HG03066 (cell line): ENCODE measurements at regions not wholly inside any gene's neighbourhood (a gene's known extent, or its start where the extent isn't known, plus 50 kb on each side); places are given as distances from the start of the nearest gene placed in this dataset.
"Not testable (repeated sequence)": the region's sequence is repeated elsewhere in the genome, so short reads cannot be mapped to it uniquely, and the experiment has no call there.

ENCODE experiments used
- ATAC-seq: cut with Tn5 transposase; IDR thresholded peaks from one replicate; pipeline ENCODE4 v1.9.1; 2021; ENCODE audit warnings: low read depth; ENCODE audit not compliant: unreplicated experiment

DNA sequence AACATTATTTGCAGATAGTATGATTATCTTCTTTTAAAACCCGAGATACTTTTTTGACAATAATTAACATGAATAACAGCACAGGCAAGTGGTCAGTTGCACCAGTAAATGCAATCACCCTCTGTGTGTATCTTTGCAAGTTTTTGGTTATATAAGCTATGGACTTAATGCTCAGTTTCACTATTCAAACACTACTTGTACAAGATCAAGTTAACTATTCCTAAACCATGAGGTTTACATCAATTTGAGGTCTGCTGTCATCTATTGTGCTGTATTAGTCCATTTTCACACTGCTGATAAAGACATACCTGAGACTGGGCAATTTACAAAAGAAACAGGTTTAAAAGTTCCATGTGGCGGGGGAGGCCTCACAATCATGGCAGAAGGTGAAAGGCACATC, 323.2 kb downstream of the NR4A2 start:
- no peak for ATAC-seq

DNA sequence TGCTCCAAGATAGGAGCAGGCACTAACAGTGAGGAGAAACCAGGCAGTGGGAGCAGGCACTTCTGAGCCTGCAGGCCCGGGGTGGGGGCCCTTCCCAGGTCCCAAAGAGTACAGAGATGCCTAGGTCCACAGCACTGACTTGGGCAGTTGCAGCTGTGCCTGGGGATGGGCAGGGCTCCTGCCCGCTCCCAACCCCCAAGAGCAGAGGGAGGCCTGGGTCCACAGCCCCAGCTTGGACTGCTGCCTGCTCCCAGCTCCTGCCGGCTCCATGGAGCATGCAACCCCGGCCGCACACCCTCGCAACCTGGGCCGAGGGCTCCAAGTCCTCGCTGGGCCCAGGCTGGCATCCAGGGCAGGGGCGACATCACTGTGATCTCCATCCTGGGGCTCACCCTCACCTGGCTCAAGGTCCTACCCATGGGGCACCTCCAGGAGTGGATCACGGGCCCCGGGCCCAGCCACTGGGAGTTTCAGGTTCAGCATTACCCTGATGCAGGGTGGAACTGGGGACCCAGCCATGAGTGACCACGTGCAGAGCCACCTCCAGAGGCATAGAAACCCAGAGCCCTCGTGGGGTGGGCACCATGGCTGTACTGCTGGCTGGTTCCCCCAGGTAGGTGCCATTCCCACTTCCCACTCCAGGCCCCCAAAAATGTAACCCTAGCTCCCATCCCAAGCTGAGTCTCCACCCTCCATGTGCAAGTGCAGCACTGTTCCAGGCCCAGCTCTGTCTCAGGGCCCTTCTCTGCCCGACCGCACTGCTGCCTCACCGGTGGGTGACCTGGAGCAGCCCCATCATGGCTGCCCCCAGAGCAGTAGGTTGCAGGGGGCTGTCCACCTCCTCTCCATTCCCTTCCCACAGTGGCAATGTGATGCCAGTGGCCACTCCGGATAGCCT, 325.6 kb downstream of the NR4A2 start:
- ATAC-seq, result no peak

DNA sequence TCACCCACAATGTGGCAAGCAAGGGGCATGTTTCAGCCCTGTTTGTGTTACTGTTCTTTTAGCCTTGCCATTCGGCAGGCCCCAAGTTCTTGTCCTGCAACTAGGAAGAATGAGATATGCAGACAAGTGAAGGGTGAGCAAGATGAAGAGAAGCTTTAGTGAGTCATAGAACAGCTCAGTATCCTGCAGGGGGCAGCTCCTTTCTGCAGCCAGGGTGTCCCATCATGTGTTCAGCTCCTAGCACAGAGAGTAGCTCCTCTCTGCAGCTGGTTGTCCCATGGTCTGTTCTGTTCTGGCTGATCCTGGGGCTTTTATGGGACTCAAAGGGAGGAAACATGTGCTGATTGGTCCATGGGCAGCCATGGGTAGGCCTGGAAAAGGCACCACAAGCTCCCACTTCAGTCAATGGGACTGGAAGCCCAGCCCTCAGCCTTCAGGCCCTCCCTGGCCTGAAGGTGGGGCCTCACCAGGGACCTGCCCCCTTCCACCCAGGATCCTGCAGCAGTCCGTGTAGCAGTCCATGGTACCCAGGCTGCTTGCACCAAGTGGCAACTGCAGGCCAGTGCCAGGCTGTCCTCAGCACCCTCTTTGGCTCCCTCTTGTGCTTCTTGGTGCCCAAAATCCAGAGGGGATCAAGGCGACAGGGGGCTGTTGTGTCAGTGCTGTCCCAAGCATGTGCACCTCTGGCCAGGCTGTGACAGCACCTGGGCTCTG, 326.4 kb downstream of the NR4A2 start:
- no peak for ATAC-seq

DNA sequence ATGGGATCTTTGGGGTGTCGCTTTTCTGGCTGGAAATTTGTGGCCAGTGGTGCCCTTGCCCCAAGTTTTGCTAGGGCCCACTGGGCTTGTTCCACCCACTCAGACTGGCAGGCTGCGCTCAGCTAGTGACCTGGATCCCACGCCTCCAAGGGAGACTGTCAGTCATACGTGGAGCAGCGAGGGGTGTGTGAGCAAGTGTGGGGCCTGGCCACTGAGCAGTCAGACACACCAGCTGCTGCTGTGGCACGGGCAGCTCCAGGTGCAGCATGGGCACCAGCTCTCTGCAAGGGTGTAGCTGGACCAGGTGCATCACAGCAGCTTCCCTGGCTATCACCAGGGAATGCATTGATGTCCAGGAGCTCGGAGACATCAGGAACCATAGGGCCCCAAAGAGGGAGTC, 327.0 kb downstream of the NR4A2 start:
- ATAC-seq, result no peak

DNA sequence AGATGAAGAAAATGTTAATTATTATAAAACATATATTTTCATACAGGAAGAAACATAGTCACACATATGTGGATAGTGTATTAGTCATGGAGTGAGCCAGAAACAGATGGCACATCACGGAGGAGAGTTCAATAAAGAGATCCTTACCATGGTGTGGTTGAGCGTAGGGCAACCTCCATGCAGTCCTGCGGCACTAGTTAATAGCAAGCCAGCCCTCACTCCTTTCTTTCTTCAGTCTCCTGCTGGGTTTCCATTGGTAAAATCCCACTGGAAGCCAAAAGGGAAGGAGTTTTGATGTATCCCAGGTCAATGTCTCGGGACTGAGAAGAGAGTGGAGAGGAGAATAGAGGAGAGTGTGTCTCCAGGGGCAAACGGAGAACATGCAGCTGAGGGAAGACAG, 328.1 kb downstream of the NR4A2 start:
- no peak for ATAC-seq

DNA sequence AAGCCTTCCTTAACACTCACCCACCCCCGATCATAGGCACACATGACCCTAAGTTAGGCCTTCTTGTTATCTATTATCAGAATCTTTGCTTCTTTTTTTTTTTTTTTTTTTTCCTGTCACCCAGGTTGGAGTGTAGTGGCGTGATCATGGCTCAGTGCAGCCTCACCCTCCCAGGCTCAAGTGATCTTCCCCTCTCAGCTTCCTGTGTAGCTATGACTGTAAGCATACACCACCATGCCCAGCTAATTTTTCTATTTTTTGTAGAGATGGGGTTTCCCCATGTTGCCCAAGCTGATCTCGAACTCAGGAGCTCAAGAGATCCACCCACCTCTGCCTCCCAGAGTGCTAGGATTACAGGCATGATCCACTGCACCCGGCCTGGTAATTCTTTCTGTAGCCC, 328.7 kb downstream of the NR4A2 start:
- ATAC-seq, result no peak

DNA sequence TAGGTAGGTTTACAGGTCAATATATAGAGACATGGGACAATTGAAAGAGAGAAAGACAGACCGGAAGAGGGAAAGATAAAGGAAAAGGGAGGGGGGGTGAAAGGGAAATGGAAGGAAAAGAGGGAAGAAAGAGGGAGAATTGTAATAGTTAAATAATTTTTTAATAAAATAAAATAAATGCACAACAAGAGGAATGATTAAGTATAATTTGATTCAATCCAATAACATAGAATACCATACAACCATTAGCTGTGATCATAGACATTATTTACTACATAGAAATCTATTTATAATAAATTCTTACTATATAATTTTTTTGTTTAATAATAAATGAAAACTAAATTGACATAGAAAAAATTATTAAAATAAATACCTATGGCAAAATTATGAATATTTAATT, 330.7 kb downstream of the NR4A2 start:
- ATAC-seq, result no peak

DNA sequence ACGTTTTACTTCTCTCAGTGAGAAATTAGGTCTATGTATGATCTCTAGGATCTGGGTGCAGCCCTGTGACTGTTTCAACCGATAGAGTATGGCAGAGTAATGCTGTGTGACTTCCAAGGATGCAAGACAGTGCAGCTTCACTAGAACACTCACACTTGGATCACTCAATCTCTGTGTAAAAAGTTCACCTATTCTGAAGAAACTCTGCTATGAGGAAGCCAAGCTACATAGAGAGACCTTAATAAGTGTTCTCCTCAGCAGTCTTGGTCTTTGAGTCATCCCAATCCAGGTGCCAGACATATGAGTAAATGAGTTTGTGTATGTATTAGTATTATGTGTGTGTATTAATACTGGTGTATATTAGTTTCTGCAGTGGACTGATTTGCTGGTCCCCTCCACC, 335.0 kb downstream of the NR4A2 start:
- ATAC-seq, result no peak

DNA sequence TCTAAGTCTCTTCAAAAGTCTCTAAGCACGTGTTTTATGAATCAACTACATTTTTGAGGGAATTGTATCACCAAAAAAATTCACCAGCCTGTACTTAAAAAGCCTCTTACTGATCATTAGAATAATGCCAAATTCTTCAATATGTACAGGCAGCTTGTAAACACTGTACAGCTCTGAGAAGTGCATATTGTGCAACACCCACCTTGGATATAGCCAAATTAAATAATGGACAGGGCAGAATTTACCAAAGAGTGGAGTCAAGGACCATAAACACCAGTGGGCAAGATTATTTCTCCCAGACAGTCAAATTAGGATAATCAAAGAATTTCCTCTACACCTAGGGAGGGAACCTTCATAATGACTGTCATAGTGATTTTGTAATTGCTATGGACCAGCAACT, 338.2 kb downstream of the NR4A2 start:
- ATAC-seq, result no peak

DNA sequence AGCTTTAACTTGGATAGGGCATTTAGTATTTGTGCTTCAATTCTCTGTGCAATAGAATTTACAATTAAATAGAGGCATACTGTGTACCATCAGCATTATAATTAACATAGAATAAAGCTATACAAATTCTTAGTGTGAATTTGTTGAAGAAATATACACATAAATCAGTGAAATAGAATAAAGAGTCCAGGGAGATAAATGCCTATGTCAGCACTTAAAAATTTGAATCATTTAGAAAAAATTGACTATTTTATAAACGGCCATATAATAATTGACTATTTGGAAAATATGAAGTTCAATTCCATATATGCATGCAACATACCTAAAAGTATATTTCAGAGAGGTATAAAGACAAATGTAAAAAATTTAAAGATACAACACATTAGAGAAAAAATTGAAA, 348.7 kb downstream of the NR4A2 start:
- ATAC-seq, result no peak

DNA sequence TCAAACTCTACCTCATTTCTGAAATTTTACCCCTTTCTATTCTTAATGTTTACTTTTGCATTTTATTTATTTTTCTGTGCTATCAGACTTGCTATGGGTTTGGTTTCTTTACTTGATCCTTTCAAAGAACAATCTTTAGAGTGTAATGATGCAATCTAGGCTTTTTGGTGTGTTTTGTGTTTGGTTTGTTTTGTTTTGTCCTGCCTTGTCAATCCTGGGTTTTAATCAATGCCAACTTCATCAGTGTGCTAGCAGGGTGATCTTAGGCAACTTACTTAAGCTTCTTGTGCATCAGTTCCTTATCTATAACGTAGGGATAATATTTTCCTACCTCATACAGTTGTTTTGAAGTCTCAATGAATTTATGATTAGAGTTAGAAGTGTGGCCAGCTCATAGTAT, 350.4 kb downstream of the NR4A2 start:
- no peak for ATAC-seq

DNA sequence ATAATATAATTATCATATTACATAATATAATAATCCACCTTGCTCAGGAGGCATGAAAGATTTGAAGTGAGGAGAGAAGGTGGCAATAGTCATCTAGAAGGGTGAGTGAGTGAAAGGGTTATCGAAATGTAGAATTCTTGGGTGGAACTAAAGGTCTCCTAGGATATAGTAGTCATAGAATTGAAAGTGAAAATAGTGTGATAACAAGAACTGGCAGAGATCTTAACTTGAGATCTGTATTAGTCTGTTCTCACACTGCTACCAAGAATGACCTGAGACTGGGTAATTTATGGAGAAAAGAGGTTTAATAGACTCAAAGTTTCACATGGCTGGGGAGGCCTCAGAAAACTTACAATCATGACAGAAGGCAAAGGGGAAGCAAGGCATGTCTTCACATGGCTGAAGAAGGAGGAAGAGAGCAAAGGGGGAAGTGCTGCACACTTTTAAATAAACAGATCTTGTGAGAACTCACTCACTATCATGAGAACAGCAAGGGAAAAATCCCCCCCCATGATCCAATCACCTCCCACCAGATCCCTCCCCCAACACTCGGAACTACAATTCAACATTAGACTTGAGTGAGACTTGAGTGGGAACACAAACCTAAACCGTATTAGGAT, 351.5 kb downstream of the NR4A2 start:
- no peak for ATAC-seq

DNA sequence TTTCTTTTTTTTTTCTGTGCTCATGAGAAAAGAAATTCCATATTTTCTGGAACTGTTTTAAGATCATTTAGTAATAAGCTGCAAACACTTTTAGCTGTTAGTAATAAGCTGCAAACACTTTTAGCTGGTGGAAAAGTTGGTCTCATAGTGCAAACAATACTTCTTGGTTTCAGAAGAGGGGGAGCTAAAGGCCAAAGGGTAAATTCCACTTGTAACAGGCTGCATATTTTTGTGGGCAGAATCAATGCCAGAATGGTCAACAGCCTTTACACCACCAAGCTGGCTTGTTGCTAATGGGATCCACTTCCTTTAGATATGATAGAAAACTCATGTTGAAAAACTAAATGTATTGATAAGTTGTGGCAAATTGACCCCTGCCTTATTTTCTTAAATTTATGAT, 356.8 kb downstream of the NR4A2 start:
- no peak for ATAC-seq

DNA sequence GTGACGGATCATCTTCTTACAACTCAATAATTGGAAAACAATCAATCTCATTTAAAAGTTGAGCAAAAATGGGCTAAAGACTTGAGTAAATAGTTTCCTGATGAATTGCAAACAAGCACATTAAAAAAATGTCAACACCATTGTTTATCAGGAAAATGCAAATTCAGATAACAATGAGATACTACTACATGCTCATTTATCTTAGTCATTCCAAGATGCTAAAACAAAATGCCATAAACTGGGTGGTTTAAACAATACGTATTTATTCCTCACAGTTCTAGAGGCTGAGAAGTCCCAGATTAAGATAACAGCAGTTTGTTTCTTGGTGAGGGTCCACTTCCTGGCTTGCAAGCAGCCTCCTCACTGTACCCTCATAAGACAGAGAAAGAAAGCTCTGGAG, 359.6 kb downstream of the NR4A2 start:
- no peak for ATAC-seq

DNA sequence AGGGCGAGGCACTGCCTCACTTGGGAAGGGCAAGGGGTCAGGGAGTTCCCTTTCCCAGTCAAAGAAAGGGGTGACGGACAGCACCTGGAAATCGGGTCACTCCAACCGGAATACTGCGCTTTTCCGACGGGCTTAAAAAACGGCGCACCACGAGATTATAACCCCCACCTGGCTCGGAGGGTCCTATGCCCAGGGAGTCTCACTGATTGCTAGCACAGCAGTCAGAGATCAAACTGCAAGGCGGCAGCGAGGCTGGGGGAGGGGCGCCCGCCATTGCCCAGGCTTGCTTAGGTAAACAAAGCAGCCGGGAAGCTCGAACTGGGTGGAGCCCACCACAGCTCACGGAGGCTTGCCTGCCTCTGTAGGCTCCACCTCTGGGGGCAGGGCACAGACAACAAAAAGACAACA, 366.5 kb downstream of the NR4A2 start:
- not testable (repeated sequence) for ATAC-seq

DNA sequence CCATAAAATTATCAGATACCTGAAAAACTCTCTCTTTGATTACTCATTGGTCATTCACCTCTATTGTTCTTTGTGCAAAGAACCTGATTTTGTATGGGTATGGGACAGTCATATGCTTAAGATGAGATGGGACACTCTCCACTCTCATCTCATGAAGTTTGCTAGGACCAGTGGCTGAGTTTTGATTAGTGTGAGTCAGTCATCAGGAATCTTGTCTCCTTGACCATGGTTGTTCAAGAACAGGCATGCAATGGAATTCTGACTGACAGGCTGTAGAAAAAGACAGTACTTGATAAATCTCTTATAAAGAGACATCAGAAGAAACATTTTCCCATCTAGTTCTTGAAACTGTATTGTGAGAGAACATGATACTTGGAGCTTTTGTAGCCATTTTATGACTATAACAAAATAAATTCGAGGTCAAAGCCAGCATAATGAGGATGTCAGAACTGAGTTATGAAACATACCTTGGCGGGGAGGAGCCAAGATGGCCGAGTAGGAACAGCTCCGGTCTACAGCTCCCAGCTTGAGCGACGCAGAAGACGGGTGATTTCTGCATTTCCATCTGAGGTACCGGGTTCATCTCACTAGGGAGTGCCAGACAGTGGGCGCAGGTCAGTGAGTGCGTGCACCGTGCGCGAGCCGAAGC, 367.0 kb downstream of the NR4A2 start:
- ATAC-seq, result no peak

DNA sequence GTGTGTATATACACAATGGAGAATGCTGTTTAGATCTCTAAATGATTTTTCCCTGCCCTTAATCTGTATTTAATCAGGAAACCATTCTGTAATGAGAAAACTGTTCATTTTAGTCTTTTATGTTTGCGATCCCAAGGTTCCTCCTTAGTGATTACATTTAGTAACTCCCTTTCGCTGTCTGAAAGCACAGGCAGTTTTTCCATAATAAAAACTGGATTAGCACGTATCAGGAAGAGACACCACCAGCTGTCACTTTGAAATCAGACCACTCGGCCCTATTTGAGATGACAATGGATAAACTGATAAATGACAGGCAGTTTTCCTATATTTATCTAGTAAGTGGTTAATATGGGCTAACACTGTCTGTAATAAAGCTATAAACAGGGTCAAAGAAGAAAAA, 370.9 kb downstream of the NR4A2 start:
- ATAC-seq, result no peak

DNA sequence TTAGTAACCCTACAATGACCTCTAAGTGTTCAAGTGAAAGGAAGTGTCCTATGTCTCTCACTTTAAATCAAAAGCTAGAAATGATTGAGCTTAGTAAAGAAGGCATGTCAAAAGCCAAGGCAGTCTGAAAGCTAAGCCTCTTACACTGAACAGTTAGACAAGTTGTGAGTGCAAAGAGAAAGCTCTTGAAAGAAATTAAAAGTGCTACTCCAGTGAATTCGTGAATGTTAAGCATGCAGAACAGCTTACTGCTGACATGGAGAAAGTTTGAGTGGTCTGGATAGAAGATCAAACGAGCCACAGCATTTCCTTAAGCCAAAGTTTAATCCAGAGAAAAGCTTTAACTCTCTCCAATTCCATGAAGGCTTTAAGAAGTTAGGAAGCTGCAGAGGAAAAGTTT, 373.7 kb downstream of the NR4A2 start:
- no peak for ATAC-seq

DNA sequence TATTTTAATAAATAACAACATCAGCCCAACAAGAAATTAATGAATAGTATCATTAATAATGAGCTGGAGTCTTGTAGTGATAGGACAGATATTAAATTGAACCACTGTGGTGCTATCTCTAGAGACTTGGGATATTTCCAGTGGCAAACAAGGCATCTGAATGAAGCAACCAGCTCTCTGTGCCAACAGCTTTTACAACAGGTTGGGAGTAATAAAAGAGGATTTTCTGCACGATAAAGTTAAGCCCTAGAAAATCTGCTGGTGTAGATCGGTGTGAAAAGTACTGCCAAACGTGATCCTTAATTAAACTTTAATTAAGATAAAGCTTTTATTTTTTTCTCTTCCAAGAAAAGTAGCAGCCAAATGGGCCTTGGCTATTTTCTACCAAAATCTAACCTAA, 385.5 kb downstream of the NR4A2 start:
- no peak for ATAC-seq

DNA sequence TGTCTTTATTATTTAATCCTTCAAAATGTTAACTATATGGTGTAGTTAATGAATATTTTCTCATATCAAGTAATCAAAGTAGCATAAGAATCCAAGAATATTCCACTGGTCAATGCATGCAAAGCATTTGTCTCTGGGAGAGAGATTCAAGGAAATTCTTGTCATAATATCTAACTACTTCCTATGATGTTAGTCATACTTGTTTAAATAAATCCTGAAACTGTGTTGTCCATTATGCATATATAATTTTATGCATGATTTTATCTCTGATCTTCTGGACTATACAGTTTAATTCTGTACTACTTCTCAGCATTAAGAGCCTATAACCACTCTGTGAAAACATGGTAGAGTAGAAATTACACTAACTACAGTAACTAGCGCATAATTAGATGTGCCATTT, 388.3 kb downstream of the NR4A2 start:
- ATAC-seq, result no peak

DNA sequence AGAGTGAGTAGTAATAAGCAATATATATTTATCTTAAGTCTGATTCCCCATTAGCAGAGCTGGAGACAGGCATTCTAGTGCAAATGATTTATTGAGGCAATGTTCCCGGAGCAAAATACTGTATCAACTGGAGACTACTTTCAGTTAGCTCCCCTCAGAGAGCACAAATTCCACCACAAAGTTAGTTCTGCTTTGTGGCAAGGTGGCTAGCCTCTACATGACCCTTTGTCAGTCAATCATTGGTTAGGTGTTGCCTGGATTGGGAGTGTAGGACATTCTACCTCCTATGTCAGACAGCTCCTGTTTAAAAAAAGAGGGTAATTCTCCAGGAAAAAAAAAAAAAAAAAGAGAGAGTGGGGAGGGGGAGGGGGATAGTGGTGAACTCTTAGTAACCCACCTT, 402.2 kb downstream of the NR4A2 start:
- no peak for ATAC-seq
